ENCODE measurements at regions not wholly inside any gene's neighbourhood (a gene's known extent, or its start where the extent isn't known, plus 50 kb on each side); places are given as distances from the start of the nearest gene placed in this dataset.
"Not testable (repeated sequence)": the region's sequence is repeated elsewhere in the genome, so short reads cannot be mapped to it uniquely, and the experiment has no call there.

- no peak for DNase-seq (ENCODE audit: low read depth, low spot score)
These were observed 497.6 kb downstream of the STIM2 start for GRCh38 chr4:27358269-27358668.

- no peak for DNase-seq (ENCODE audit: low read depth, low spot score)
These were observed 499.5 kb downstream of the STIM2 start for GRCh38 chr4:27360131-27360530.

GRCh38 chr4:27360790-27361267 lies 500.2 kb downstream of the STIM2 start:
- DNase-seq (ENCODE audit: low read depth, low spot score), result no peak

GRCh38 chr4:27364509-27364908 lies 503.9 kb downstream of the STIM2 start:
- no peak for DNase-seq (ENCODE audit: low read depth, low spot score)

GRCh38 chr4:27366104-27366823 lies 505.6 kb downstream of the STIM2 start:
- DNase-seq (ENCODE audit: low read depth, low spot score), result no peak

GRCh38 chr4:27368781-27369180 lies 508.1 kb downstream of the STIM2 start:
- DNase-seq (ENCODE audit: low read depth, low spot score), result no peak

- DNase-seq (ENCODE audit: low read depth, low spot score), result no peak
These were observed 521.2 kb downstream of the STIM2 start for GRCh38 chr4:27381815-27382214.

- no peak for DNase-seq (ENCODE audit: low read depth, low spot score)
These were observed 527.1 kb downstream of the STIM2 start for GRCh38 chr4:27387711-27388110.

- no peak for DNase-seq (ENCODE audit: low read depth, low spot score)
These were observed 537.2 kb downstream of the STIM2 start for GRCh38 chr4:27397886-27398285.

- no peak for DNase-seq (ENCODE audit: low read depth, low spot score)
These were observed 538.1 kb downstream of the STIM2 start for GRCh38 chr4:27398631-27399310.

- no peak for DNase-seq (ENCODE audit: low read depth, low spot score)
These were observed 547.0 kb downstream of the STIM2 start for GRCh38 chr4:27407616-27408015.

- no peak for DNase-seq (ENCODE audit: low read depth, low spot score)
These were observed 552.0 kb downstream of the STIM2 start for GRCh38 chr4:27412613-27413012.

GRCh38 chr4:27414887-27415731 lies 554.5 kb downstream of the STIM2 start:
- DNase-seq (ENCODE audit: low read depth, low spot score), result no peak

- DNase-seq (ENCODE audit: low read depth, low spot score), result no peak
These were observed 568.0 kb downstream of the STIM2 start for GRCh38 chr4:27428661-27429060.

- DNase-seq (ENCODE audit: low read depth, low spot score), result no peak
These were observed 568.8 kb downstream of the STIM2 start for GRCh38 chr4:27429364-27429871.

GRCh38 chr4:27442146-27442545 lies 581.5 kb downstream of the STIM2 start:
- no peak for DNase-seq (ENCODE audit: low read depth, low spot score)

- DNase-seq (ENCODE audit: low read depth, low spot score), result not testable (repeated sequence)
These were observed 582.0 kb downstream of the STIM2 start for GRCh38 chr4:27442661-27443060.

GRCh38 chr4:27463816-27464215 lies 603.2 kb downstream of the STIM2 start:
- DNase-seq (ENCODE audit: low read depth, low spot score), result no peak

GRCh38 chr4:27467351-27467750 lies 606.7 kb downstream of the STIM2 start:
- DNase-seq (ENCODE audit: low read depth, low spot score), result no peak

GRCh38 chr4:27472364-27472763 lies 611.7 kb downstream of the STIM2 start:
- DNase-seq (ENCODE audit: low read depth, low spot score), result no peak

- no peak for DNase-seq (ENCODE audit: low read depth, low spot score)
These were observed 614.0 kb downstream of the STIM2 start for GRCh38 chr4:27474691-27475090.

- DNase-seq (ENCODE audit: low read depth, low spot score), result no peak
These were observed 623.6 kb downstream of the STIM2 start for GRCh38 chr4:27484216-27484615.

Measured in pulmonary artery endothelial cell (primary cell).